Spleen (tissue), 7 donors: ENCODE measurements at regions not wholly inside any gene's neighbourhood (a gene's known extent, or its start where the extent isn't known, plus 50 kb on each side); places are given as distances from the start of the nearest gene placed in this dataset.

Experiments
- POLR2A ChIP-seq, 3 donors: fragments of 450-650 bp; IDR thresholded peaks; one replicate each; pipeline ENCODE4 v1.5.1; 2017; ENCODE audit warnings: antibody characterized with exemption in 3 of 3, mild to moderate bottlenecking in 1 of 3
- POLR2AphosphoS5 ChIP-seq, 3 donors: sonication (generic); formaldehyde crosslinking; IDR thresholded peaks; one replicate each; pipeline ENCODE4 v1.5.1; 2017; ENCODE audit warnings: antibody characterized with exemption in 3 of 3
- TF ChIP-seq, protein P1 (sequence below), 11 experiments: fragments of 200-600 bp in 7 of 11; fragments of 450-650 bp in 4 of 11; sonication (generic) in 4 of 11; IDR thresholded peaks in 8 of 11; conservative IDR thresholded peaks in 3 of 11; 1 replicate in 7 of 11; 2 replicates in 4 of 11; pipeline versions ENCODE4 v1.4.0 to v1.8.0; 2016 to 2021; ENCODE audit warnings: antibody characterized with exemption in 11 of 11, inconsistent platforms in 4 of 11, mild to moderate bottlenecking in 1 of 11
- donor health status: DM: no; HTN: no; CAD: no; lungs with moderate emphysema.
- donor health status: DM: no; HTN: no; CAD: no.
- donor health status: DM: no; HTN: no; CAD: no.

DNA sequence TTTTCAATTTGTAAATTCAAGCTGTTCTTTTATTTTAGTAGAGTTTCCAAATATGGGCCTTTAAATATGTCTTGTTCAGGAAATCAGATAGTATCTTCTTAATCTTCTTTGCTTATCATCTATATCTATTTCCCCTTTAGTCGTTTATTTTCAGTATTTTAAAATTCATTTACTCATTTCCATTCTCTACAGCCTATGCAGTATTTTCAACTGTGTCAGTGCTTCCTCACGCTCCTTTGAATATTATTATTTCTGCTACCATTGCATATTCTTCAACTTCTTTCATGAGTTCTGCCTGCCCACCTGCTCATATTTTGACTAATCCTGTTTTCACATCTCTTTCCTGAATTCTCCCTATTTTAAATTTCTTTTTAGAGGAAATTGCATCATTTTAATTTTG lies 185.4 kb downstream of the DKK2 start:
- TF ChIP-seq POLR2A (IDR thresholded peaks at IDR 0.05) (no peak), POLR2AphosphoS5 (IDR thresholded peaks at IDR 0.05) (no peak)
- TF ChIP-seq, protein P1, sequence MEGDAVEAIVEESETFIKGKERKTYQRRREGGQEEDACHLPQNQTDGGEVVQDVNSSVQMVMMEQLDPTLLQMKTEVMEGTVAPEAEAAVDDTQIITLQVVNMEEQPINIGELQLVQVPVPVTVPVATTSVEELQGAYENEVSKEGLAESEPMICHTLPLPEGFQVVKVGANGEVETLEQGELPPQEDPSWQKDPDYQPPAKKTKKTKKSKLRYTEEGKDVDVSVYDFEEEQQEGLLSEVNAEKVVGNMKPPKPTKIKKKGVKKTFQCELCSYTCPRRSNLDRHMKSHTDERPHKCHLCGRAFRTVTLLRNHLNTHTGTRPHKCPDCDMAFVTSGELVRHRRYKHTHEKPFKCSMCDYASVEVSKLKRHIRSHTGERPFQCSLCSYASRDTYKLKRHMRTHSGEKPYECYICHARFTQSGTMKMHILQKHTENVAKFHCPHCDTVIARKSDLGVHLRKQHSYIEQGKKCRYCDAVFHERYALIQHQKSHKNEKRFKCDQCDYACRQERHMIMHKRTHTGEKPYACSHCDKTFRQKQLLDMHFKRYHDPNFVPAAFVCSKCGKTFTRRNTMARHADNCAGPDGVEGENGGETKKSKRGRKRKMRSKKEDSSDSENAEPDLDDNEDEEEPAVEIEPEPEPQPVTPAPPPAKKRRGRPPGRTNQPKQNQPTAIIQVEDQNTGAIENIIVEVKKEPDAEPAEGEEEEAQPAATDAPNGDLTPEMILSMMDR (IDR thresholded peaks at IDR 0.05 in 8 of 11, conservative IDR thresholded peaks at IDR 0.05 in 3 of 11) = no peak
